SU-DHL-6 (cell line): ENCODE measurements at regions not wholly inside any gene's neighbourhood (a gene's known extent, or its start where the extent isn't known, plus 50 kb on each side); places are given as distances from the start of the nearest gene placed in this dataset.

ENCODE experiments used
- H2AFZ ChIP-seq: fragments of 200-600 bp; sonication (generic); 2 replicates; pipeline ENCODE4 v1.6.1; 2014; ENCODE audit warnings: low read depth, mild to moderate bottlenecking, moderate library complexity, mixed read lengths, antibody characterized with exemption, low read length; ENCODE audit not compliant: severe bottlenecking
- H3F3A ChIP-seq: fragments of 200-600 bp; shearing (Covaris generic); 2 replicates; pipeline ENCODE4 v1.6.0; 2016; ENCODE audit warnings: antibody characterized with exemption, mild to moderate bottlenecking; ENCODE audit not compliant: insufficient read depth
- H3K27ac ChIP-seq: fragments of 200-600 bp; sonication (generic); 2 replicates; pipeline ENCODE4 v1.5.1; 2016; ENCODE audit warnings: low read depth, mild to moderate bottlenecking, low read length, moderate library complexity, mixed read lengths
- H3K27me3 ChIP-seq: fragments of 200-600 bp; sonication (generic), shearing (Covaris generic); 2 replicates; pipeline ENCODE4 v1.6.0; 2014; ENCODE audit warnings: mild to moderate bottlenecking, low read length
- H3K36me3 ChIP-seq: fragments of 200-600 bp; sonication (generic); 2 replicates; pipeline ENCODE4 v1.6.1; 2014; ENCODE audit warnings: mild to moderate bottlenecking, low read length, mixed read lengths
- H3K4me2 ChIP-seq: fragments of 300-600, 200-600 bp; shearing (Covaris generic), sonication (generic); 2 replicates; pipeline ENCODE4 v1.6.0; 2014; ENCODE audit warnings: low read length, low read depth, mild to moderate bottlenecking; ENCODE audit not compliant: poor library complexity, severe bottlenecking
- H3K4me3 ChIP-seq: fragments of 200-600 bp; sonication (generic); 2 replicates; pipeline ENCODE4 v1.5.1; 2014; ENCODE audit warnings: antibody characterized with exemption, low read length, mild to moderate bottlenecking, mixed read lengths; ENCODE audit not compliant: insufficient read depth, poor library complexity, severe bottlenecking
- H3K79me2 ChIP-seq: fragments of 200-600 bp; sonication (generic); 2 replicates; pipeline ENCODE4 v1.6.1; 2014; ENCODE audit warnings: mild to moderate bottlenecking, low read length, moderate library complexity; ENCODE audit not compliant: insufficient read depth
- H3K9ac ChIP-seq: fragments of 200-600 bp; sonication (generic); 2 replicates; pipeline ENCODE4 v1.7.0; 2014; ENCODE audit warnings: mild to moderate bottlenecking, low read length
- H3K9me2 ChIP-seq: fragments of 200-600 bp; sonication (generic); replicated peaks from 2 replicates; pipeline ENCODE4 v1.6.1; 2014; ENCODE audit warnings: low read length; ENCODE audit not compliant: insufficient read depth
- H3K9me3 ChIP-seq: fragments of 200-600 bp; sonication (generic); 2 replicates; pipeline ENCODE4 v1.6.1; 2014; ENCODE audit warnings: low read length, mixed read lengths; ENCODE audit not compliant: insufficient read depth
- H4K20me1 ChIP-seq: fragments of 200-600 bp; sonication (generic); 2 replicates; pipeline ENCODE4 v1.6.1; 2014; ENCODE audit warnings: low read depth, mild to moderate bottlenecking, antibody characterized with exemption, low read length, moderate library complexity, mixed read lengths
- EZH2phosphoT487 ChIP-seq: fragments of 200-600 bp; sonication (generic), shearing (Covaris generic); conservative IDR thresholded peaks from 2 replicates; pipeline ENCODE4 v1.6.1; 2018; ENCODE audit warnings: mild to moderate bottlenecking, antibody characterized with exemption, low read length, moderate library complexity, mixed read lengths
- TF ChIP-seq, protein P1 (sequence below): fragments of 200-600 bp; sonication (generic); IDR thresholded peaks from one replicate; pipeline ENCODE4 v1.5.1; 2017; ENCODE audit warnings: antibody characterized with exemption, mild to moderate bottlenecking, low read length, moderate library complexity; ENCODE audit not compliant: insufficient read depth, poor library complexity, severe bottlenecking

DNA sequence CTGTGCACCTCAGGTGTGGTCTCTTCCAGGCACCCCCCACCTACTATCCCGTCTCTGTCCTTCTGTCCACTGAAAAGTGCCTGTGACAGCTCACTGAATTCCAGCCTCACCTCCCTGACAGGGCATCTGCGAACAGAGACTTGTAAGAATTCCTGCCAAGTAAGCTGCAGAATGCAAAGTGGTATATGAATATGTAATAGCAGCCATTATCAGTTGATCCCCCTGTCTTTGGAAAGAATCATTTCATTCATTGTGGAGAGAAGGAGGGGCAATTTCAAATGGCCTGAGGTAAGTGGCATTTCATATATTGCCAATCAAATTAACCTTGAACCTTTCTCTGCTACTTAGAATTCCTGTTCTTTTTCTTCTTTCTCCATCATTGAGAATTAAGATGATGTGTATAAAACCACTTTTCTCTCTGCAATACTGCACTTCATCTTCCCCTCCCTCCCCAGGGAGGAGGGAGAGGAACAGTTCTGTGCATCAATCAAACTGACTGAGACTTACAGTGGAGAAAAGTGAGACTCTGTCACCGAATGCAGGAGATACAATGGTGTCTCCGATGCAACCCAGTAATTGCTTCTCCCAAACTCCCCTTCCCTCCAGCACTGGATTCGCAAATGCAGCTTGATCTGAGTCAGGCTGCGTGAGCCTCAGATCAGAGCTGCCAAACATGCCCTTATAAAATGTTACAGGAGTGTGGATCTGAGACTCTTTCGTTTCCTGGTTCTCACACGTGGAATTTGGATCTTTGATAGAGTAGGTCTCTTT is 91.7 kb downstream of the SLC10A2 start:
- no peak overlapping the region for H3K4me2 ChIP-seq
- H3K27ac ChIP-seq, result no peak overlapping the region
- no peaks in the 10 kb centered on the region for H4K20me1 ChIP-seq
- no peaks in the 10 kb centered on the region for H3K36me3 ChIP-seq
- no peak overlapping the region for H2AFZ ChIP-seq
- TF ChIP-seq EZH2phosphoT487, result no peak
- TF ChIP-seq, protein P1, sequence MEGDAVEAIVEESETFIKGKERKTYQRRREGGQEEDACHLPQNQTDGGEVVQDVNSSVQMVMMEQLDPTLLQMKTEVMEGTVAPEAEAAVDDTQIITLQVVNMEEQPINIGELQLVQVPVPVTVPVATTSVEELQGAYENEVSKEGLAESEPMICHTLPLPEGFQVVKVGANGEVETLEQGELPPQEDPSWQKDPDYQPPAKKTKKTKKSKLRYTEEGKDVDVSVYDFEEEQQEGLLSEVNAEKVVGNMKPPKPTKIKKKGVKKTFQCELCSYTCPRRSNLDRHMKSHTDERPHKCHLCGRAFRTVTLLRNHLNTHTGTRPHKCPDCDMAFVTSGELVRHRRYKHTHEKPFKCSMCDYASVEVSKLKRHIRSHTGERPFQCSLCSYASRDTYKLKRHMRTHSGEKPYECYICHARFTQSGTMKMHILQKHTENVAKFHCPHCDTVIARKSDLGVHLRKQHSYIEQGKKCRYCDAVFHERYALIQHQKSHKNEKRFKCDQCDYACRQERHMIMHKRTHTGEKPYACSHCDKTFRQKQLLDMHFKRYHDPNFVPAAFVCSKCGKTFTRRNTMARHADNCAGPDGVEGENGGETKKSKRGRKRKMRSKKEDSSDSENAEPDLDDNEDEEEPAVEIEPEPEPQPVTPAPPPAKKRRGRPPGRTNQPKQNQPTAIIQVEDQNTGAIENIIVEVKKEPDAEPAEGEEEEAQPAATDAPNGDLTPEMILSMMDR, result no peak
- no peak overlapping the region for H3K9ac ChIP-seq
- H3K9me2 ChIP-seq, result no peaks in the 10 kb centered on the region
- no peaks in the 10 kb centered on the region for H3F3A ChIP-seq
- no peak overlapping the region for H3K4me3 ChIP-seq
- no peaks in the 10 kb centered on the region for H3K79me2 ChIP-seq
- no peaks in the 10 kb centered on the region for H3K27me3 ChIP-seq
- H3K9me3 ChIP-seq, result no peaks in the 10 kb centered on the region

DNA sequence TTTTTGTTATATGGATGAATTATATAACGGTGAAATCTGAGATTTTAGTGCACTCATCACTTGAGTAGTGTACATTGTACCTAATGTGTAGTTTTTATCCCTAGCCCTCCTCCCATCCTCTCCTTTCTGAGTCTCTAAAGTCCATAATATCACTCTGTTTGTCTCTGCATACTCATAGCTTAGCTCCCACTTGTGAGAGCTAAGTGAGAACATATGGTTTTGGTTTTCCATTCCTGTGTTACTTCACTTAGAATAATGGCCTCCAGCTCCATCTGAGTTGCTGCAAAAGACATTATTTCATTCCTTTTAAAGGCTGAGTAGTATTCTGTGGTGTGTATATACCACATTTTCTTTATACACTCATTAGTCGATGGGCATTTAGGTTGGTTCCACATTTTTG is 94.0 kb downstream of the SLC10A2 start:
- no peak overlapping the region for H3K9ac ChIP-seq
- H3K9me2 ChIP-seq, result no peaks in the 10 kb centered on the region
- H4K20me1 ChIP-seq, result no peaks in the 10 kb centered on the region
- no peak overlapping the region for H2AFZ ChIP-seq
- no peak overlapping the region for H3K27ac ChIP-seq
- H3K9me3 ChIP-seq, result no peaks in the 10 kb centered on the region
- TF ChIP-seq EZH2phosphoT487, result no peak
- TF ChIP-seq, protein P1, result no peak
- no peaks in the 10 kb centered on the region for H3F3A ChIP-seq
- H3K79me2 ChIP-seq, result no peaks in the 10 kb centered on the region
- no peaks in the 10 kb centered on the region for H3K36me3 ChIP-seq
- H3K4me2 ChIP-seq, result no peak overlapping the region
- no peaks in the 10 kb centered on the region for H3K27me3 ChIP-seq
- no peak overlapping the region for H3K4me3 ChIP-seq

DNA sequence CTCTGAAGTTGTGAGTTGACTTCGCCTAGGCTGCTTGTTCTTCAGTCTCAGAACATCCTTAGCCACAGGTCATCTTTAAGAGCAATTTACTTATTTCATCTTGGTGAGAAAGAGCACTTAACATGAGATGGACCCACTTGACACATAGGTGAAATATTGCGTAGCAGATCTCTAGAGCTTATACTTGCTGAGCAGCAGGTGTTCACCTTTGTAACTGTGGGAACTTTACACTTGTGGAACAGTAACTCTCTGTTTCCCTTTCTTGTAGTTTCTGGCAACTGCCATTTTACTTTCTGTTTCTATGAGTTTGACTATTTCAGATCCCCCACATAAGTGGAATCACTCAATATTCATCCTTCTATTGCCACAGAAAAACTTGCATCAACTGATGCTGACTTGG is 95.7 kb downstream of the SLC10A2 start:
- H3K27me3 ChIP-seq, result no peaks in the 10 kb centered on the region
- H3K36me3 ChIP-seq, result no peaks in the 10 kb centered on the region
- no peaks in the 10 kb centered on the region for H3K79me2 ChIP-seq
- peak overlapping the region; percentile 9; the same call in 1 of the 2 replicates for H3K27ac ChIP-seq
- no peak for TF ChIP-seq EZH2phosphoT487
- TF ChIP-seq, protein P1, result no peak
- H2AFZ ChIP-seq, result peak overlapping the region; percentile 28
- no peak overlapping the region for H3K4me3 ChIP-seq
- H3K9me2 ChIP-seq, result no peaks in the 10 kb centered on the region
- no peaks in the 10 kb centered on the region for H3K9me3 ChIP-seq
- H3K4me2 ChIP-seq, result peak overlapping the region; percentile 33
- no peak overlapping the region for H3K9ac ChIP-seq
- no peaks in the 10 kb centered on the region for H3F3A ChIP-seq
- no peaks in the 10 kb centered on the region for H4K20me1 ChIP-seq
